ENCODE measurements at regions not wholly inside any gene's neighbourhood (a gene's known extent, or its start where the extent isn't known, plus 50 kb on each side); places are given as distances from the start of the nearest gene placed in this dataset.

DNA sequence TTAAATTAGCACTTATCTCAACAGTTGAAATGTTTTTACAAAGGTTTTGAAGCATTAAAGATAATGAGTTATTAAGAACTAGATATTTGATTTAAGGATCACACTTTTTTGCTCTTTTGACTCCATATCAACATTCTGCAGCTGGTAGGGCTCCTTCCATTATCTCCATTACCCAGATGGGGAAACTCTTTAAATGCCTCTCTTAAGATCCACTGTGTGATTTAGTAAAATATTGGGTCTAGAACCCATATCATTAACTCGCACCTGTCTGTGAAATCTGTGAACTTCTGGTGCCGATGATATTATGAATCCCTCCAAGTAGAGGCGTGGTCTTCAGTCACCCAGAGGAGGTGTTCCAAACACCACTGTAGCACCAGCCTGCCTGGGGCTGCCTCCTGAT is 466.2 kb downstream of the TSN start:
- Histone ChIP-seq H3F3A (ENCODE audit: low read depth) (no peaks in the 10 kb centered on the region), H4K20me1 (ENCODE audit: low read depth) (no peaks in the 10 kb centered on the region), H3K79me2 (ENCODE audit: low read depth) (no peaks in the 10 kb centered on the region), H3K4me3 (no peak overlapping the region), H3K36me3 (no peaks in the 10 kb centered on the region), H3K27ac (no peak overlapping the region), H2AFZ (replicated peaks) (no peak overlapping the region), H3K4me1 (no peaks in the 10 kb centered on the region), H3K9ac (no peak overlapping the region), H3K9me3 (ENCODE audit: low read depth) (no peaks in the 10 kb centered on the region), H3K27me3 (no peaks in the 10 kb centered on the region), H3K4me2 (no peak overlapping the region)
- Mint-ChIP-seq H3K4me3 (no peak overlapping the region), H3K9me3 (peaks cover 6% of the 10 kb centered on the region), H3K27me3 (ENCODE audit: insufficient read depth, low read depth) (no peaks in the 10 kb centered on the region), H3K4me1 (peaks cover 2% of the 10 kb centered on the region), H3K36me3 (no peaks in the 10 kb centered on the region), H3K27ac (no peak overlapping the region)
- TF ChIP-seq EZH2phosphoT487 (IDR thresholded peaks at IDR 0.05) = no peak
- TF ChIP-seq, protein P1, sequence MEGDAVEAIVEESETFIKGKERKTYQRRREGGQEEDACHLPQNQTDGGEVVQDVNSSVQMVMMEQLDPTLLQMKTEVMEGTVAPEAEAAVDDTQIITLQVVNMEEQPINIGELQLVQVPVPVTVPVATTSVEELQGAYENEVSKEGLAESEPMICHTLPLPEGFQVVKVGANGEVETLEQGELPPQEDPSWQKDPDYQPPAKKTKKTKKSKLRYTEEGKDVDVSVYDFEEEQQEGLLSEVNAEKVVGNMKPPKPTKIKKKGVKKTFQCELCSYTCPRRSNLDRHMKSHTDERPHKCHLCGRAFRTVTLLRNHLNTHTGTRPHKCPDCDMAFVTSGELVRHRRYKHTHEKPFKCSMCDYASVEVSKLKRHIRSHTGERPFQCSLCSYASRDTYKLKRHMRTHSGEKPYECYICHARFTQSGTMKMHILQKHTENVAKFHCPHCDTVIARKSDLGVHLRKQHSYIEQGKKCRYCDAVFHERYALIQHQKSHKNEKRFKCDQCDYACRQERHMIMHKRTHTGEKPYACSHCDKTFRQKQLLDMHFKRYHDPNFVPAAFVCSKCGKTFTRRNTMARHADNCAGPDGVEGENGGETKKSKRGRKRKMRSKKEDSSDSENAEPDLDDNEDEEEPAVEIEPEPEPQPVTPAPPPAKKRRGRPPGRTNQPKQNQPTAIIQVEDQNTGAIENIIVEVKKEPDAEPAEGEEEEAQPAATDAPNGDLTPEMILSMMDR (IDR thresholded peaks at IDR 0.05) = no peak
- no peak for TF ChIP-seq EZH2 (IDR thresholded peaks at IDR 0.05)
- DNase-seq (ENCODE audit: low spot score) = no peak

DNA sequence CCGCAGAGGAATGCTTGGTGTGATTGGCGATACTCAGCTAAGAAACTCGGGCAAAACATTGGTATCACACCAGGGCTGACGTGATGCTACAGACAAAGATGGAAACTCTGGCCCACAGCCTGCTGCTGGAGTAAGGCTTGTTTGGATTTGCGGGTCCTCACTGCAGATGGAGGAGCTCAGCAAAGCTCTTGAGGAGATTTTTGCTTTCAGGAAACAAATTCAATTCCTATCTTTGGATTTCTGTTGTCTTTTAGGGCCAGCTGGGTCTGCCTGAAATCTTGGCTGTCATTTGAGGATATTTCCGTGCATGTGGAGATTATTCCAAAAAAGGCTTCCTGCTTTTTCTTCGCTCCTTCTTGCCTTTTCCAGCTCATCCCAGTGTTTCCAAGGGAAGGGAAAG is 475.8 kb downstream of the TSN start:
- no peaks in the 10 kb centered on the region for H3K4me1 Mint-ChIP-seq
- Histone ChIP-seq H3K9me3 (ENCODE audit: low read depth) (no peaks in the 10 kb centered on the region), H3K4me3 (no peak overlapping the region), H3K27me3 (no peaks in the 10 kb centered on the region), H3K27ac (no peak overlapping the region), H3K4me1 (no peaks in the 10 kb centered on the region), H3K9ac (no peak overlapping the region), H3K79me2 (ENCODE audit: low read depth) (no peaks in the 10 kb centered on the region), H3F3A (ENCODE audit: low read depth) (no peaks in the 10 kb centered on the region), H3K4me2 (no peak overlapping the region), H3K36me3 (no peaks in the 10 kb centered on the region), H2AFZ (replicated peaks) (no peak overlapping the region), H4K20me1 (ENCODE audit: low read depth) (no peaks in the 10 kb centered on the region)
- no peaks in the 10 kb centered on the region for H3K36me3 Mint-ChIP-seq
- H3K27ac Mint-ChIP-seq = no peak overlapping the region
- TF ChIP-seq, protein P1 (IDR thresholded peaks at IDR 0.05) = no peak
- TF ChIP-seq EZH2 (IDR thresholded peaks at IDR 0.05) (no peak), EZH2phosphoT487 (IDR thresholded peaks at IDR 0.05) (no peak)
- no peak overlapping the region for H3K4me3 Mint-ChIP-seq
- H3K9me3 Mint-ChIP-seq = peaks cover 4% of the 10 kb centered on the region
- peaks cover 5% of the 10 kb centered on the region for H3K27me3 Mint-ChIP-seq (ENCODE audit: insufficient read depth, low read depth)
- no peak for DNase-seq (ENCODE audit: low spot score)

DNA sequence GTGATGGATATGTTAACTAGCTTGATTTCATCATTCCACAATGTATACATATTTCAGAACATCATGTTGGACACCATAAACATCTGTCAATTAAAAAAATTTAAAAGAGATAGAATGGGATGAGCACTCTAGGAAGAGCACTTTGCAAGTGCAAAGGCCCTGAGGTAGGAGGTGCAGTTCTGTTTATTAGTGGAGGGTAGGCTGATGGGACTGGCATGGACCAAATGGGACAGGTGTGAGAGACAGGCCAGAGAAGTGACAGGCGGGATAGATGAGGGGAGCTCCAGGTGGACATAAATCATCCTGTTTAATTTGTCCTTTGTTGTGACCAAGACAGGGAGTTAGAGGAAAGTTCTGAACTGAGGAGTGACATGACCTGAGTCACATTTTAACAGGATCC is 477.9 kb downstream of the TSN start:
- Mint-ChIP-seq H3K27ac (no peak overlapping the region), H3K27me3 (ENCODE audit: insufficient read depth, low read depth) (peaks cover 8% of the 10 kb centered on the region), H3K9me3 (no peaks in the 10 kb centered on the region), H3K36me3 (no peaks in the 10 kb centered on the region), H3K4me1 (peaks cover 3% of the 10 kb centered on the region), H3K4me3 (no peak overlapping the region)
- Histone ChIP-seq H4K20me1 (ENCODE audit: low read depth) (no peaks in the 10 kb centered on the region), H3K4me3 (no peak overlapping the region), H3F3A (ENCODE audit: low read depth) (no peaks in the 10 kb centered on the region), H3K36me3 (no peaks in the 10 kb centered on the region), H2AFZ (replicated peaks) (no peak overlapping the region), H3K79me2 (ENCODE audit: low read depth) (no peaks in the 10 kb centered on the region), H3K9me3 (ENCODE audit: low read depth) (no peaks in the 10 kb centered on the region), H3K9ac (no peak overlapping the region), H3K27me3 (no peaks in the 10 kb centered on the region), H3K27ac (no peak overlapping the region), H3K4me2 (no peak overlapping the region), H3K4me1 (no peaks in the 10 kb centered on the region)
- no peak for DNase-seq (ENCODE audit: low spot score)
- TF ChIP-seq, protein P1 (IDR thresholded peaks at IDR 0.05) = no peak
- no peak for TF ChIP-seq EZH2 (IDR thresholded peaks at IDR 0.05)
- TF ChIP-seq EZH2phosphoT487 (IDR thresholded peaks at IDR 0.05) = no peak

Data from neural progenitor cell (in vitro differentiated cells).